ENCODE measurements at regions not wholly inside any gene's neighbourhood (a gene's known extent, or its start where the extent isn't known, plus 50 kb on each side); places are given as distances from the start of the nearest gene placed in this dataset.

DNA sequence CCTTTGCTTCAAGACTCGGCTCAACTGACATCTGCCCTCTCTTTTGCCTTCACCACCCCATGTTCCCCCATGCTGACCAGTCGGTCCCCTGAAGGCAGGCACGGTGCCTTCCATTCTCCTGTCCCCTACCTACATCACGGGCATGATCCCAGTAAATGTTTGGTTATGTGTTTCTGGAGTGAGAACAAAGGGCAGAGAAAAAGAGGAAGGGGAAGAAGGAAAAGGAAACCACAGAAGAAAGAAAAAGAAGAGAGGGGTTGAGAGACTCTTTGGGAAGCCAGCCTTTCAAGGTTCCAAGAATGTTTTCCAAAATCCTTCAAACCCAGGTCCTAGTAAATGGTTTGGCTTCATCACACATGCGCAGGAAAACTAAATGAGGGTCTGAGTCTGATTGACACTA is 84.9 kb downstream of the CDC7 start:
- TF ChIP-seq, protein P1, sequence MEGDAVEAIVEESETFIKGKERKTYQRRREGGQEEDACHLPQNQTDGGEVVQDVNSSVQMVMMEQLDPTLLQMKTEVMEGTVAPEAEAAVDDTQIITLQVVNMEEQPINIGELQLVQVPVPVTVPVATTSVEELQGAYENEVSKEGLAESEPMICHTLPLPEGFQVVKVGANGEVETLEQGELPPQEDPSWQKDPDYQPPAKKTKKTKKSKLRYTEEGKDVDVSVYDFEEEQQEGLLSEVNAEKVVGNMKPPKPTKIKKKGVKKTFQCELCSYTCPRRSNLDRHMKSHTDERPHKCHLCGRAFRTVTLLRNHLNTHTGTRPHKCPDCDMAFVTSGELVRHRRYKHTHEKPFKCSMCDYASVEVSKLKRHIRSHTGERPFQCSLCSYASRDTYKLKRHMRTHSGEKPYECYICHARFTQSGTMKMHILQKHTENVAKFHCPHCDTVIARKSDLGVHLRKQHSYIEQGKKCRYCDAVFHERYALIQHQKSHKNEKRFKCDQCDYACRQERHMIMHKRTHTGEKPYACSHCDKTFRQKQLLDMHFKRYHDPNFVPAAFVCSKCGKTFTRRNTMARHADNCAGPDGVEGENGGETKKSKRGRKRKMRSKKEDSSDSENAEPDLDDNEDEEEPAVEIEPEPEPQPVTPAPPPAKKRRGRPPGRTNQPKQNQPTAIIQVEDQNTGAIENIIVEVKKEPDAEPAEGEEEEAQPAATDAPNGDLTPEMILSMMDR (conservative IDR thresholded peaks at IDR 0.05) = no peak
- no peak for TF ChIP-seq ZFX (IDR thresholded peaks at IDR 0.05)
